Astrocyte of the cerebellum (primary cell): ENCODE measurements at regions not wholly inside any gene's neighbourhood (a gene's known extent, or its start where the extent isn't known, plus 50 kb on each side); places are given as distances from the start of the nearest gene placed in this dataset.

Experiments
- DNase-seq: peaks from one replicate; pipeline ENCODE4 v3.0.0-alpha.2; 2011; ENCODE audit warnings: low read depth
- H3K4me3 ChIP-seq: 2 replicates; pipeline ENCODE4 v1.5.1; 2011; ENCODE audit warnings: mild to moderate bottlenecking, low read depth, low read length, moderate library complexity
- CTCF ChIP-seq: IDR thresholded peaks from 2 replicates; pipeline ENCODE4 v1.5.1; 2012; ENCODE audit warnings: low read length, low read depth, moderate library complexity, mild to moderate bottlenecking; ENCODE audit errors: missing control alignments
- in situ Hi-C: cut with HindIII; loops from 2 replicates; pipeline ENCODE4 v1.10.0; 2017; ENCODE audit warnings: low sequenced_read_pairs

- DNase-seq = no peak
- in situ Hi-C loops = no loop called here
- no peak for TF ChIP-seq CTCF
- H3K4me3 ChIP-seq = no peak overlapping the region
Measured at GRCh38 chr7:106599343-106599698, 61.6 kb downstream of the CCDC71L start.

GRCh38 chr7:106598663-106599342 lies 62.2 kb downstream of the CCDC71L start:
- in situ Hi-C loops = no loop called here
- TF ChIP-seq CTCF = no peak
- H3K4me3 ChIP-seq = peak overlapping the region; percentile 41
- DNase-seq = peak; percentile 26

- in situ Hi-C loops = no loop called here
- H3K4me3 ChIP-seq = no peak overlapping the region
- no peak for TF ChIP-seq CTCF
- no peak for DNase-seq
Measured at GRCh38 chr7:106597751-106598546, 63.0 kb downstream of the CCDC71L start.

GRCh38 chr7:106597014-106597413 lies 63.9 kb downstream of the CCDC71L start:
- no peak for TF ChIP-seq CTCF
- H3K4me3 ChIP-seq = no peak overlapping the region
- DNase-seq = no peak
- in situ Hi-C loops = no loop called here

- no peak for TF ChIP-seq CTCF
- no peak for DNase-seq
- H3K4me3 ChIP-seq = no peak overlapping the region
- in situ Hi-C loops = no loop called here
Measured at GRCh38 chr7:106595922-106596321, 65.0 kb downstream of the CCDC71L start.

GRCh38 chr7:106593028-106593417 lies 67.9 kb downstream of the CCDC71L start:
- H3K4me3 ChIP-seq = no peak overlapping the region
- in situ Hi-C loops = no loop called here
- no peak for TF ChIP-seq CTCF
- no peak for DNase-seq
